Activated CD8-positive, alpha-beta memory T cell treated with anti-CD3 and anti-CD28 coated beads for 36 hours (primary cell): ENCODE measurements at regions not wholly inside any gene's neighbourhood (a gene's known extent, or its start where the extent isn't known, plus 50 kb on each side); places are given as distances from the start of the nearest gene placed in this dataset.

ENCODE experiments used
- CTCF ChIA-PET: fragments of 350-600 bp; sonication (Branson Sonifier 250); formaldehyde crosslinking; loops from one replicate; lab custom pipeline; 2021; ENCODE audit warnings: antibody characterized with exemption; lab: Charles Lee
- POLR2A ChIA-PET: fragments of 350-600 bp; sonication (Branson Sonifier 250); formaldehyde crosslinking; loops from one replicate; lab custom pipeline; 2021; ENCODE audit warnings: antibody characterized with exemption; lab: Charles Lee

DNA sequence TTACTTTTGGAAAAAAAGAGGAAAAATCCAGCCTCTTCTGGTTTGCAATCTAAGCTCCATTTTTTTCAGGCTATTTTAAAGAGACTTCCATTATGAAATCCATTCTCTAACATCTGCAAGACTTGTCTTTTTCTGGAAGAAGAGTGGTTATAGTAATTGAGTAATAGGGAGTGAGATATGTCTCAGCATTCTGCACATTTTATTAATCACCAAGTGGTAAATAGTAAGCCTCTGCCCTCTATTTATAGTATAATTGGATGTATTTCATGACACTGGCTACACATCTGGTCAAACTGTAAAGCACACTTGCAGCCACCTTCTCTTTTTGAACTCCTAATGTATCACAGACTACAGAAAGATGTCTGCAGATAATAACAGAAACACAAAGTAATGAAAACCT lies 391.1 kb downstream of the ETS1 start:
- CTCF ChIA-PET: no interaction called here
- POLR2A ChIA-PET: no interaction called here

DNA sequence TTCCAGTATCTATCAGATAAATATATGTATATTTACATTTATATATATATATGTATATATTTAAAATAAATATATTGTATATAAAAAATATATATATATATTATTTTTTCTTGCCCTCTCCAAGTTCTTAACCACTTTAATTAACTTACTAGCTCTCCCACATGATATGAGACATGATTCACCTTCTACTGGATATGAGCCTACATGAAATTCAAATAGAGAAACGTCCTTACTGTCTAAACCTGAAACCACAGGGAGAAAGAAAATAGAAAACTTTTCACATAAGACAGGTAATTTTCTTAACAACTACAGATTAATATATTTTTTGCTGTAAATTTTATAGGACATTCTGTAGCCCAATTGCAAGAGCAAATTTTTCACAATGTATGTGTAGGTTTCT lies 391.6 kb downstream of the ETS1 start:
- POLR2A ChIA-PET: no interaction called here
- CTCF ChIA-PET: no interaction called here

DNA sequence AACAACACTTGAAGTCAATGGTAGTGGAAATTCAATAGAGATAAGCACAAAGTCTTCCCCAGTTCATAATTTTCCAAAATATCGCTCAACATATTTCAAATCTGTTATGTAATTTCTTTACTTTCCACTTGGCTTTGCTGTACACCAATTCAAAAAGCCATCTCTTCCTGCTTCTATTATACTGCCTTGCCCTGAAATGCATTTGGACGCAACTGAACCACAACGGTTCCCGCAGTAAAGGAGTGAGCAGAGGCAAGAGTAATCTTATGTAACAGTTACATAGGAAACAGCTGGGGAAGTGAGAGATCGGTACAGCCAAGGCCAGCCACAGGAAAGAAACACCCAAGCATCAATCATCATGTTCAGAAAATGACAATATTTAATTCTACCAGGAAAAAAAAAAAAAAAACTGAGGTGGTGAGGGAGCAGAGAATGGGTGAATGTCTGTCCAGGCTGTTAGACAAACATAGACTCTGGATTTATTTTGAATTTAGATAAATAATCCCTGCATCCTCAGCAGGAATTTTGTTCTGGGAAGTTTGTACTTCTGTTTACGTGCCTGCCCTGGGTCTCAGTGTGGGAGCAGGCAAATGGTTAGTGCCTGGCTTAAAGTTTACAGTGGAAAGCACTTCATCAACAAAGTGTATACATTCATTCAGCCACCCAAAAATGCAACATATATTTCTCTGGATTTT lies 392.2 kb downstream of the ETS1 start:
- ChIA-PET POLR2A (no interaction called here), CTCF (no interaction called here)

DNA sequence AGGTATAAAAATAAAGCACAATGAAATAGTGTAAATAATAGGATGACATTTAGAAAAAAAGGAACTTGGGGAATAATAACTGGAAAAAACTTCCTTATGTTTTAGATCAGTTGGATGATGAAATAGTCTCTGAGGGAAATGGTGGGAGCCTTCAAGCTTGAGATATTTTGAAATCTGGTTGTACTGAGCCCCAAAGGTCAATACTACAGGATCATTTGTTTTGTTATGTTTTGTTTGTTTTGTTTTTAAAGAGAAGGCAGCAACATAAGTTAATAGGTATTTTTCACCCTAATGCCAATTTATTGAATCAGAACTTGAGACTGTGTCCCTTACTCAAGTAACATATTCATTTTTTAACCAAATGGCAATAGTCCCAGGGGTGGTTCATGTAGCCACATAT lies 393.1 kb downstream of the ETS1 start:
- CTCF ChIA-PET: no interaction called here
- POLR2A ChIA-PET: no interaction called here

DNA sequence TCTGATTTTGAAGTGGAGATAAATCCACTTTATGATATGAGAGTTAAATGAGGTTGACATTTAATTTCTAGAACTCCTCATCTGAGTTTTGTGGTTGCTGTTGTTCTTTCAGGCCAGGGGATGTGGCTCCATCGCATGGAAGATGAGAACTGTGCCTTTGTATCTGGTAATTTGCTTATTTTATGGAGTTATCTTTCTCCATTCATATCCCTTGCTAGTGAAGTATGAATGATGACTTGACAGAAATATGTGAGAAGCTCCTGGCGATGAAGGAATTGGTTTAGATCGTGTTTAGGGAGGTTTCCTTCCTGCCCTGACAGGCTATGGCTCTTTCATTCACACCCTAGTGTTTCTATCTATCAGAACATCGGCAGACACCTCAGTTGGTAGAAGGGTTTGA lies 393.7 kb downstream of the ETS1 start:
- POLR2A ChIA-PET: no interaction called here

DNA sequence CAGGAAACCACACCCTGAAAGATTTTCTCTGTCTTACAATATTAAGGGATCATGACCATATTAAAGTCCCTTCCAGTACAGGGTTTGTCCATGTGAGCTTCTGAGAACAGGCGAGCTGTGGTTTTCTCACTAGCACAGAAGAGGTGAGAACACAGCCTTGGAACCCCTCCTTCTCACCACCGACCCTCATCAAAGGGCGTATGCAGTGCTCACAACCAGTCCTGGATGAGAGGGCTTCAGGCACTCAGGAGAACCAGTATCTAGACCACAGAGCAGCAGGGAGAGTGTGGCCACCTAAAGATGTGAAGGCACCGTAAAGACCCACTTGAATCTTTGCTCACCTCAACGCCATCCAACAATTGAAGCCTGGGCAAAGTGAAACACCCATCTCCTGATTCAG lies 397.0 kb downstream of the ETS1 start:
- CTCF ChIA-PET: no interaction called here
- POLR2A ChIA-PET: no interaction called here

More for the DNA sequence above, 393.7 kb downstream of the ETS1 start:
- CTCF ChIA-PET: no interaction called here

DNA sequence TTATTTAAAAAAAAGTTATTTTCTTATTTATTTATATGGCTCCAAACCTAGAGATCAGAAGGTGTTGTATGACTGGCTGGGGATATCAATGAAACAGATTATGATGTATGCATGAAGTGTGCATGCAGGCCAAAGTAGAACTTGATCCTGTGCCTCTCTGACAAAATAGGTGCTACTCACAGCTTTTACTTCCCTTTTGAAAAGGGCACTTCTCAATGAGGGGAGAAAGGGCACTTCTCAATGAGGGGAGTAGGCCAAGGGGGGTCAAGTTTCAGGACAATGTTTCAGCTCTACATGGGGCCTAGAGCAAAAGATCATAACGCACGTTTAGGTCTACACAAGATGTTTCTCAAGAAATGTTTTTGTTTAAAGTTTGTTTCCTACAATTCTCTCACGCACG lies 397.5 kb downstream of the ETS1 start:
- POLR2A ChIA-PET: no interaction called here
- CTCF ChIA-PET: interaction anchor here (0.8 kb wide), 1 partner anchor 442 kb away, joined by 3 read pairs; no protein-coding TSS in a partner anchor

DNA sequence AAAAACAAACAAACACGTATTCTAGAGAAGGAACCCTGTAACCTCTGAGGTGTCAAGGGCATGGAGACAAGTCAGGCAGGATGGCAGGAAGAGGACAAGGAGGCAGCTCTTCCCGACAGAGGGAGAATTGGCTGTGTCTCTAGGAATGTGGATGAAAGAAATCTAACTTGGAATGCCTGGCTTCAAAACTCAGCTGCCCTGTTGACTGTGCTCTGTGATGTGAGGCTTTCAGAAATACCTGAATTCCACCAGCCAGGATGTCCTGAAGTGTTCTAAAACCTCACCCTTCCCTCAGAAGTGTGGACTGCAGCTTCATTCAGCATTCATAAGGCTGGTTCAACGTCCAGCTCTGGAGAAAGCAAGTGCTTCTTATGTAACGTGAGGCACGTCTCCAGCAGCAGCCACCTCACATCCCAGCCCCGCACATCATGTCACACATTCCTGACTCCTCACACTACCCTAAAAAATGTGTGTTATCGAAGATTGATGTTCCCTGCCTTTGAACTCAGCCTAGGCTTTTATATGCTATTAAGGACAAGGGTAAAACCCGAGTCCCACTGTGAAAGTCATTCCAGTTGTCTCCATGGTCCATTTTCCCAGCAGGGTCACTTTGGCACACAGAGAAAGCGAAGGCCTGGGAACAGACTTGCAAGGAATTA lies 398.9 kb downstream of the ETS1 start:
- ChIA-PET CTCF (no interaction called here), POLR2A (interaction anchor here (0.6 kb wide), 1 partner anchor 293 kb away, joined by 3 read pairs; no protein-coding TSS in a partner anchor)

DNA sequence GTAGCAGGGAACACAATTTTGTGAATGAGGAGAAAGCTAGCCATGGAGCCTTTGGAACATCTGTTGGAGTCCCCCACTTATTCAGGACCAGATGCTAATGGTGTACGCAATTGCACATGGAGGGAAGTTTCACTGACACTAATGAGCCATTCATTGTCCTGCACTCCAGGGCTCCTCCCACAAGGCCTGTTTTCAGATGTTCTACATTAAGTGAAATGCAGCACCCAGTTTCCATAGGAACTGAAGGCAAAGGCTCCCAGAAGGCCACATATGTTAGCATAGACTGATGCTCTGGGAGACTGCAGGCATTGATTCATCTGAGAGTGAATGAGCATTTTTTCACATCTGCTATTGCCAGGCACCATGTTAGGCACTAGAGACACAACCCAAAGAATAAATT lies 399.5 kb downstream of the ETS1 start:
- ChIA-PET POLR2A (no interaction called here), CTCF (interaction anchor here (1.1 kb wide), 1 partner anchor 16 kb away, joined by 4 read pairs; no protein-coding TSS in a partner anchor)

DNA sequence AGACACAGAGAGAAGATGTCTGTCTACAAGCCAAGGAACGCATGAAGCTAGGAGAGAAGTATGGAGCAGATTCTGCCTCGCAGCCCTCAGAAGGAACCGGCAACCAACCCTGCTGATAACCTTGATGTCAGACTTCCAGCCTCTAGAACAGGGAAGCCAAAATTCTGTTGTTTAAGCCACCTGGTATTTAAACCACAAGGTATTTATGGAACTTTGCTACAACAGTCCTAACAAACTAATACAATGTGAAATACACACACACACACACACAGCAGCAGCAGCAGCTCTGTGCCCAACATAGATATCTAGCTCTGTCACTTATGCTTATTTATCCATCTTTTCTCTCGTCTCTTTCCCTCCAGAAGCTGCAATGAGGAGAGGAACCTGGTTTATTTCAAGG lies 400.0 kb downstream of the ETS1 start:
- ChIA-PET CTCF (interaction anchor here (1.1 kb wide), 1 partner anchor 15 kb away, joined by 4 read pairs; no protein-coding TSS in a partner anchor), POLR2A (no interaction called here)

DNA sequence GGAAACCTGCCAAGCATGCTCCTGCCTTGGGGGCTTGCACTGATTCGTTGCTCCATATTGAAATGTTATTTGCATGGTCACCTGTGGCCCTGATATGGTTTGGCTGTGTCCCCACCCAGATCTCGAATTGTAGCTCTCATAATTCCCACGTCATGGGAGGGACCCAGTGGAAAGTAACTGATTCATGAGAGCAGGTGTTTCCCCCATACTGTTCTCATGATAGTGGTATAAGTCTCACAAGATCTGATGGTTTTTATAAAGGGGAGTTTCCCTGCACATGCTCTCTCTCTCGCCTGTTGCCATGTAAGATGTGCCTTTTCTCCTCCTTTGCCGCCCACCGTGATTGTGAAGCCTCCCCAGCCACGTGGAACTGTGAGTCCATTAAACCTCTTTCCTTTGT lies 402.4 kb downstream of the ETS1 start:
- CTCF ChIA-PET: interaction anchor here (0.6 kb wide), 1 partner anchor 513 kb away, joined by 3 read pairs; no protein-coding TSS in a partner anchor
- POLR2A ChIA-PET: no interaction called here

DNA sequence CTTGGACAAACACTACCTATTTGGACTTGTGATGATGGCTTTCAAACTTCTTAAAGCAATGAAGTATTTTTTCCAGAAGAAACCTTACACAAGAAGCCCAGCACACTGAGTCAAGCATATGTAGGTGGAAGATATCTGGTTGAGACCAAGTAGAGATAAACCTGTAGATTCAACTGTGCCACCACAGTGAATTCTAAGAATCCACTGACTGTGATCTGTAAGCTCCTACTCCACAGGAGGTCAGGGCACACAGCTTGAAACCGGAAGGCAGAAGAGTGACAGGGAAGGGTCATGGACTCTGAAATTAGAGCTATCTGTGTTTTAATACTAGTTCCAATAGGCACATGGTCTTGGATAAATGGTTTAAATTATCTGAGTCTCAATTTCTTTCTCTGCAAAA lies 404.5 kb downstream of the ETS1 start:
- POLR2A ChIA-PET: no interaction called here

DNA sequence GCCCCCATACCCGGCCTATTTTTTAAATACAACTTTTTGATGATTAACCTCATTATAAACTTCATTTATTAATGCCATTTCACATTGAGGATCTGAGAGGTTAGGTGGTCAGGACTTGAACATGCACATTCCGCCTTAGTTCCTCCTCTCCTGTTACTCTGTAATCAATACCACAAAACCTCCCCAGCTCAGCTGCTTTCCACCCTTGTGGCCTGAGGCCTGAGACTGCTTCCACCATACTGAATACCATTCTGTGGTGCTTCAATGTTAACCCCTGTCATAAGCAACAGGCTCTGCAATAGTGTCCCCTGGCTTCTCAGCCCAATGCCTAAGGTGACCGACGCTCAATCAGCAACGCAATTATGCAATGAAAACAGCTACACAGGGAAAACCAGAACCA lies 405.4 kb downstream of the ETS1 start:
- CTCF ChIA-PET: interaction anchor here (1.0 to 1.2 kb wide), 2 partner anchors 10 to 24 kb away, joined by 3 read pairs; no protein-coding TSS in a partner anchor
- POLR2A ChIA-PET: no interaction called here

More for the DNA sequence above, 404.5 kb downstream of the ETS1 start:
- CTCF ChIA-PET: interaction anchor here (1.0 to 1.2 kb wide), 3 partner anchors 10 to 25 kb away, joined by 3 read pairs; no protein-coding TSS in a partner anchor

DNA sequence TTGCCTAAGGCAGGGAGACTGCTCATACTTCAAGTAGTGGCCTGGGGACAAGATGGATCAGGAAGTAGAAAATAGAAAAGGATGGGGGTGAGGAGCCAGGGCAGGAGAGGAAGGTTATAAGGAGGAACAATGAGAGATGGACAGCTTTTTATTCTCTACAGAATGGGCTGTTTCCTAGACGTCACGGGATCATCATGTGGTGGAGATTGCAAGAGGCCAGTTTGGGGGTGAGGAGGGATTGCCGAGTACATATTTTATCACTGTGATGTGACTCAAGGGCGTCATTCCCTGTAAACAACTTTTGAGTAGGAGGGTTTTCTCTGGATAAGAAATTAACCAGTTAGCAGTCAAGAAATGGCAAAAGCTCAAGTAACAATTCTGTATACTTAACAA lies 406.3 kb downstream of the ETS1 start:
- POLR2A ChIA-PET: no interaction called here
- CTCF ChIA-PET: interaction anchor here (1.1 to 1.9 kb wide), 2 partner anchors 9 to 451 kb away, joined by 3 to 7 read pairs; no protein-coding TSS in a partner anchor

DNA sequence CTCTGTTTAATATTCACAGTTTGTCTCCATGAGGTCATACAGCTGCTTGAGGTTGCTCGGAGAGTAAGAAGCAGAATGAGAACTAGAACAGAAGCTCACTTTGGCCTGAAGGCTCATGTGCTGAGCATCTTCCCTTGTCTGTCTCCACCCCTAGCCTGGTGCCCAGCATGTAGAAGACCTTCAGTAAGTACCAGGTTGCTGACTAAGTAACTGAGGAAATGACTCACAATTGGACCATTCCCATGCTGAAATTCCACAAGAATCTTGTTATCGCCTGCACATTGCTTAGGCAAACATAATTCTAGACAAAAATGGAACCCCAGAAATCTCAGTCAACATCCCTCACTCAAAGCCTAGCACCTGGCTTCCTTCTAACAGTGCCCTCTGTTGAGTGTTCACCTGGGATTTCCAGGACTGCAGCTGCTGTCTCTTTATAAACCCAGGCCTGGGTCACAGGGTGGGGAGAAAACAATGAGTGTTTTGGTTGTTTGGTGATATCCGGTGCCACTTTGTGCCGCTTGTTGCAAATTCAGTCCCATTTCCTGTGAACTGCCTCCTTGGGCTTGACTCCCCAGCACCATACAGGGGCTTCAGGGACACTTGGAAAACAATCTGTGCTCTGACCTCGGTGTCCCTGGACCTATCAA lies 406.8 kb downstream of the ETS1 start:
- ChIA-PET POLR2A (no interaction called here), CTCF (interaction anchor here (1.1 to 1.9 kb wide), 3 partner anchors 8 to 666 kb away, joined by 3 to 7 read pairs (median 3); no protein-coding TSS in a partner anchor)

DNA sequence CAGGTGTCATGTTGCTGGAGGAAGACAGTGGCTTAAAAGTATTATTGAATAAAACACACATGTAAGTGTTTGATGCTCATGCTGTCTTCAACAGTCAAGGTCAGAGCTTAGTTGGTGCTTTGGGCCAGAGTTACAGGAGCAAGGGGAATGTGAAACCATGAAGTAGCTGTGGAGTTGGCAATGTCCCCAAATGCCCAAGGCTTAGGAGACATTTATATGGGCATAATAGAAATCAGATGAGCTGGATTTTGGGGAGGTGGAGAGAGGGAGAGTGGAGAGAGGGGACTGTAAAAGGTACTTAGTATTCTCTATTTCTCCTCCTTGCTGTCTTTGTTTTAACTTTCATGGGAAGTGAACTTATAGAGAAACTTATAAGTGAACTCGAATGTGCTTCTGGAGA lies 407.8 kb downstream of the ETS1 start:
- POLR2A ChIA-PET: interaction anchor here (0.6 kb wide), 1 partner anchor 110 kb away, joined by 13 read pairs; no protein-coding TSS in a partner anchor
- CTCF ChIA-PET: interaction anchor here (1.1 to 1.2 kb wide), 2 partner anchors 453 to 667 kb away, joined by 3 read pairs; no protein-coding TSS in a partner anchor

DNA sequence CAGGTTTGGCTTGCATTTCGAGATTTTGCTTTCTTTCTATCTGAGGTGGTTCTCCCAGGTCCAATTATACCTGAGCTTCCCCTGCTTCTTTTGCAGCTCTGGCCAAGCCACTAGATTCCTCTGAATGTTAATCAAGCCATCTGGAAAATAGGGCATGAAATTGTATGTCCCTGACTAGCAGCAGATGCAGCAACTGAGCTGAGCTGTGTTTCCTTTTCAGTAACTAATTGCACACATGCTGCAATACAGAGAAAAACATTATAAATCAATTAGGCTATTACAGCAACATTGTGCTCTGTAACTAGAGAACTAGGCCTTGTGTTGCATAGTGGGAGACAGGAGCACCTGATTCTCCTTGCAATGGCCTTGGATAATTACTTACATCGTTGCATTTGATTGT lies 408.3 kb downstream of the ETS1 start:
- POLR2A ChIA-PET: no interaction called here
- CTCF ChIA-PET: interaction anchor here (1.2 kb wide), 1 partner anchor 453 kb away, joined by 3 read pairs; no protein-coding TSS in a partner anchor

DNA sequence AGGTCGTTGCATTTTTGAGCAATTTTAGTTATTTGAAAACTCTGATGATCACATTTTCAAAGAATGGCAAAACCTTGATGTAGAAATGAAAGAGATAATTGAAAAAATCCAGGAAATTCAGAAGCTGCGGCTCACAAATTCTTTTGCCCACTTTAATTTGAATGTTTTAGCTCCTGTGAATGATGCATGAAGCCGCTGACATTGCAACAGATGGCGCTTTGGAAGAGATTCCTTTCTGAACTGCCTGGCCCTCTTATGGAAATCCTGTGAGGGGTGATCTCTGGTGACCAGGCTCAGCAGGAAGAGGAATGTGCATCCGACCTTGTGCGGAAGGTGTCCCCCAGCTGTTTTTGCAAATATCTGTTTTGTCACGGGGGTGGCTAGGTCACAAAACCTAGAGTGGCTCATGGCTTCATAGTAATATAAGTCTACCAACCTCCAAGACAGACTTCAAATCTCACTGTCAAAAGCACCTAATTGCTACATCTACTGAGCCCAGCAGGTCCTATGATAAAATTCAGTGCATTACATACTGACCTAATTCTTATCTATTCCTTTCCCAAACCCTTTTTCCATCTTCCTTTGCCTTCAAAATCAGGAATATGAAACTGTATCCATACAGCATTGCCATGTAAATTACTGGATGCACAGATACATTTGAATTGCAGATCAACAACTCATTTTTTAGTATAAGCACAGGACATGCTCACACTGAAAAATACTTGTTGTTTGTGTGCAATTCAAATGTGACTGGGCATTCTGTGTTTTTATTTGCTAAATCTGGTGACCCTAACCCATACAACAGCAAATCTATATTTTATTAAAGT lies 412.7 kb downstream of the ETS1 start:
- POLR2A ChIA-PET: no interaction called here

More for the DNA sequence above, 412.7 kb downstream of the ETS1 start:
- CTCF ChIA-PET: interaction anchor here (1.0 to 6.4 kb wide), 3 partner anchors 54 to 657 kb away, joined by 4 to 56 read pairs (median 11); no protein-coding TSS in a partner anchor
